PFSK-1 (cell line): ENCODE measurements at regions not wholly inside any gene's neighbourhood (a gene's known extent, or its start where the extent isn't known, plus 50 kb on each side); places are given as distances from the start of the nearest gene placed in this dataset.

Experiments used
- FOXP2 ChIP-seq: optimal IDR thresholded peaks from 2 replicates; pipeline ENCODE3; 2011; ENCODE audit warnings: borderline replicate concordance, control low read depth, inconsistent platforms; ENCODE audit not compliant: insufficient read depth; ENCODE audit errors: extremely low read length, extremely low read depth
- POLR2AphosphoS5 ChIP-seq: IDR thresholded peaks from 2 replicates; pipeline ENCODE4 v1.6.1; 2012; ENCODE audit warnings: low read depth, mild to moderate bottlenecking, control low read depth, low read length, moderate library complexity
- SIN3A ChIP-seq: IDR thresholded peaks from 2 replicates; pipeline ENCODE4 v1.6.1; 2012; ENCODE audit warnings: mild to moderate bottlenecking, low read length, moderate library complexity, borderline replicate concordance; ENCODE audit not compliant: insufficient read depth
- TAF1 ChIP-seq: IDR thresholded peaks from 2 replicates; pipeline ENCODE4 v1.6.1; 2012; ENCODE audit warnings: low read length, control low read depth, borderline replicate concordance; ENCODE audit not compliant: insufficient read depth
- TF ChIP-seq, protein P1 (sequence below), 2 experiments: IDR thresholded peaks; 2 replicates each; pipeline versions ENCODE4 v1.6.1 to v1.8.0; 2011 to 2012; ENCODE audit warnings: low read depth in 2 of 2, low read length in 2 of 2, control low read depth in 1 of 2, inconsistent platforms in 1 of 2, mild to moderate bottlenecking in 1 of 2, moderate library complexity in 1 of 2; ENCODE audit not compliant: insufficient read depth in 1 of 2

DNA sequence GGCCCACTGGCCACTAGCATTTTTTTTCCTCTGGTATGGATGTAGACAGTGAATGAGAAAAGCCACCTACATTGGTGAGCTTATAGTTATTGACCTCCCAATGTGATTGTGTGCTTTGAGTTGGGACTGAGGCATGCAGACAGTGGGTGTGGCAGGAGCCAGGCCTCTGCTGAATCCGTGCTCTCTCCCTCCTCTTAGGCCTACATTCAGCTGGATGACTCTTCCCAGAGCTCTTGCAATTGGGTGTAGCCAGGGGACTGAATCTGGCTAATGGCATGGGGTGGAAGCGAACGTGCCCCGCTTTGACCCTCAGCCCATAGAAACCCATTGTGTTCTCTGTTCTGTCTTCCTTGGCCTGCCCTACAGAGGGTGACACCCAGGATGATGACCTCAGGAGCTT is 698.3 kb upstream of the HS6ST1 start:
- no peak for TF ChIP-seq POLR2AphosphoS5
- no peak for TF ChIP-seq SIN3A
- no peak for TF ChIP-seq FOXP2
- no peak for TF ChIP-seq TAF1
- TF ChIP-seq, protein P1, sequence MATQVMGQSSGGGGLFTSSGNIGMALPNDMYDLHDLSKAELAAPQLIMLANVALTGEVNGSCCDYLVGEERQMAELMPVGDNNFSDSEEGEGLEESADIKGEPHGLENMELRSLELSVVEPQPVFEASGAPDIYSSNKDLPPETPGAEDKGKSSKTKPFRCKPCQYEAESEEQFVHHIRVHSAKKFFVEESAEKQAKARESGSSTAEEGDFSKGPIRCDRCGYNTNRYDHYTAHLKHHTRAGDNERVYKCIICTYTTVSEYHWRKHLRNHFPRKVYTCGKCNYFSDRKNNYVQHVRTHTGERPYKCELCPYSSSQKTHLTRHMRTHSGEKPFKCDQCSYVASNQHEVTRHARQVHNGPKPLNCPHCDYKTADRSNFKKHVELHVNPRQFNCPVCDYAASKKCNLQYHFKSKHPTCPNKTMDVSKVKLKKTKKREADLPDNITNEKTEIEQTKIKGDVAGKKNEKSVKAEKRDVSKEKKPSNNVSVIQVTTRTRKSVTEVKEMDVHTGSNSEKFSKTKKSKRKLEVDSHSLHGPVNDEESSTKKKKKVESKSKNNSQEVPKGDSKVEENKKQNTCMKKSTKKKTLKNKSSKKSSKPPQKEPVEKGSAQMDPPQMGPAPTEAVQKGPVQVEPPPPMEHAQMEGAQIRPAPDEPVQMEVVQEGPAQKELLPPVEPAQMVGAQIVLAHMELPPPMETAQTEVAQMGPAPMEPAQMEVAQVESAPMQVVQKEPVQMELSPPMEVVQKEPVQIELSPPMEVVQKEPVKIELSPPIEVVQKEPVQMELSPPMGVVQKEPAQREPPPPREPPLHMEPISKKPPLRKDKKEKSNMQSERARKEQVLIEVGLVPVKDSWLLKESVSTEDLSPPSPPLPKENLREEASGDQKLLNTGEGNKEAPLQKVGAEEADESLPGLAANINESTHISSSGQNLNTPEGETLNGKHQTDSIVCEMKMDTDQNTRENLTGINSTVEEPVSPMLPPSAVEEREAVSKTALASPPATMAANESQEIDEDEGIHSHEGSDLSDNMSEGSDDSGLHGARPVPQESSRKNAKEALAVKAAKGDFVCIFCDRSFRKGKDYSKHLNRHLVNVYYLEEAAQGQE (IDR thresholded peaks at IDR 0.05; ENCODE audit: insufficient read depth in 1 of 2, low read depth in 2 of 2, low read length in 2 of 2), result no peak

DNA sequence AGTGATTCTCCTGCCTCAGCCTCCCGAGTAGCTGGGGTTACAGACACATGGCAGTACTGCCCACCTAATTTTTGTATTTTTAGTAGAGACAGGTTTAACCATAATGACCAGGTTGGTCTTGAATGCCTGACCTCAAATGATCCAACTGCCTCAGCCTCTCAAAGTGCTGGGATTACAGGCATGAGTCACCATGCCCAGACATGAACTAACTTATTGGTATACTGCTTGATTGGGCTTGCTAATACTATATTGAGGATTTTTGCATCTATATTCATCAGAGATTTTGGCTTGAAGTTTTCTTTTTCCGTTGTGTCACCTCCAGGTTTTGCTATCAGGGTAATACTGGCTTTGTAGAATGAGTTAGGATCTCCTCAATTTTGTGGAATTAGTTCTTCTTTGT is 706.1 kb upstream of the HS6ST1 start:
- TF ChIP-seq SIN3A, result no peak
- no peak for TF ChIP-seq TAF1
- TF ChIP-seq FOXP2, result no peak
- no peak for TF ChIP-seq POLR2AphosphoS5
- TF ChIP-seq, protein P1 (IDR thresholded peaks at IDR 0.05; ENCODE audit: insufficient read depth in 1 of 2, low read depth in 2 of 2, low read length in 2 of 2), result no peak

DNA sequence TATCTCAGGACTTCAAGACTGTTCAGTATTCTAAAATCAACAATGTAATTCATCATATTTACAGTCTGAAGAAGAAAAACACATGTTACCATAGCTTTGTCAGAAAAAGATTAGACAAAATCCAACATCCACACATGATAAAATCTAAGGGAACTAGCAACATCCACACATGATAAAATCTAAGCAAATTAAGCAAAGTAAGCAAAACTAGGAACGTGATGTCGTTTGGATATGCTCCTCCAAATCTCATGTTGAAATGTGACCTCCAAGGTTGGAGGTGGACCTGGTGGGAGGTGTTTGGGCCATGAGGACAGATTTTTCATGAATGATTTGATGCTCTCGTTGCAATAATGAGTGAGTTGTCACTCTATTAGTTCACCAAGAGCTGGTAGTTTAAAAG is 717.3 kb upstream of the HS6ST1 start:
- TF ChIP-seq, protein P1 (IDR thresholded peaks at IDR 0.05; ENCODE audit: insufficient read depth in 1 of 2, low read depth in 2 of 2, low read length in 2 of 2), result no peak
- TF ChIP-seq SIN3A (no peak), TAF1 (no peak), POLR2AphosphoS5 (no peak), FOXP2 (no peak)

DNA sequence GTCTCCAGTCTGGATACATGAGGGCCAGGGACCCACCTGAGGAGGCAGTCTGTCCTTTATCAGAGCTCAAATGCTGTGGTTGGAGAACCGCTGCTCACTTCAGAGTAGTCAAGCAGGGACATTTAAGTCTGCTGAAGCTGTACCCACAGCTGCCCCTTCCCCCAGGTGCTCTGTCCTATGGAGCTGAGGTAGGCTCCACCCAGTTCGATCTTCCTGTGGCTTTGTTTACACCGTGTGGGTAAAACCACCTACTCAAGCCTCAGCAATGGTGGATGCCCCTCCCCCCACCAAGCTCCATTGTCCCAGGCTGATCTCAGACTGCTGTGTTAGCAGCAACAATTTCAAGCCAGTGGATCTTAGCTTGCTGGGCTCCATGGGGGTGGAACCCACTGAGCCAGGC is 731.4 kb upstream of the HS6ST1 start:
- TF ChIP-seq TAF1 (no peak), SIN3A (no peak)
- TF ChIP-seq, protein P1 (IDR thresholded peaks at IDR 0.05; ENCODE audit: insufficient read depth in 1 of 2, low read depth in 2 of 2, low read length in 2 of 2), result no peak

DNA sequence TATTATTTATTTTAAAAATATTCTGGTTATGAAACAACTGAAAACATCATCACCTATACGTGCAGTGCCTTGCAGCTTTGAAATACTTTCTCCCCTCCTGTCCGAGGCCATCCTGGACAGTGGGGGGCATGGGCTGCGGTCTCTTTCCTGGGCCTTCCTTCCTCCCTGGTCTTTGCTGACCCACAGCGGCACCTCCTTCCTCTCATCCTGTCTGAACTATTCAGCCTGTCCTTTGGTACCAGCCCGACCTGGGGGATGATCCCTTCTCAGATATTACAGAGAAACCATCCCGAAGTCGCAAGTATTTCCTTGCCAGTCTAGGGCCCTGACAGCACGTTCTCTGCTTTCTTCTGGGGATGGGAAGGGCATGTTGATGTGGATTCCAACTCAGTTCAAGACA is 736.6 kb upstream of the HS6ST1 start:
- TF ChIP-seq, protein P1 (IDR thresholded peaks at IDR 0.05; ENCODE audit: insufficient read depth in 1 of 2, low read depth in 2 of 2, low read length in 2 of 2), result no peak
- TF ChIP-seq TAF1 (no peak), SIN3A (no peak), POLR2AphosphoS5 (no peak), FOXP2 (no peak)
